GM21367 (cell line): ENCODE measurements at regions not wholly inside any gene's neighbourhood (a gene's known extent, or its start where the extent isn't known, plus 50 kb on each side); places are given as distances from the start of the nearest gene placed in this dataset.

Source experiments
- ATAC-seq: cut with Tn5 transposase; IDR thresholded peaks from one replicate; pipeline ENCODE4 v1.9.1; 2021; ENCODE audit not compliant: unreplicated experiment

GRCh38 chr6:45714006-45714730 is 301.5 kb downstream of the CLIC5 start:
- ATAC-seq = no peak
